ENCODE measurements at regions not wholly inside any gene's neighbourhood (a gene's known extent, or its start where the extent isn't known, plus 50 kb on each side); places are given as distances from the start of the nearest gene placed in this dataset.

DNA sequence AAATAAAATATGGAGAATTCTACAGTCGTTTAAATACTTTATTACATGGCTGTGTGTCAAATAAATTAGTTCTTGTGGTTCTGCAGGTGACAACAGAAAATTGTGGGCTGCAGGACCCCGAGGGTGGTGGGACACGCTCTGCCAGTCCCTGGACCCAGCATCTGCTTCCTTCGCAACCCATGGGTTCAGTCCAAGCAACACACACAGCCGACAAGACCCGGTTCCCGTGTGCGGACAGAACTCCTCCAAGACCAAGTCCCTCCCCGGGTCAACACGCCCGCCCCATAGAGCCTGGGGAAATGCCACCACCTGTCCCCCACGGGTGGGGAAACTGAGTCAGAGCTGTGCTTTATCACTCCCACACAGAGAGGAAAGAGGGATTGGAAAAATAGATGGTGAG, 238.9 kb downstream of the BRD1 start:
- Histone ChIP-seq H3K9me2 (replicated peaks; ENCODE audit: insufficient read depth, low read length) (no peaks in the 10 kb centered on the region), H3K4me3 (ENCODE audit: insufficient read depth, low read length, poor library complexity, severe bottlenecking) (no peak overlapping the region), H3K27ac (ENCODE audit: low read depth, low read length) (no peak overlapping the region), H3K36me3 (ENCODE audit: low read length) (no peaks in the 10 kb centered on the region), H3K4me2 (ENCODE audit: low read depth, low read length, poor library complexity, severe bottlenecking) (no peak overlapping the region), H4K20me1 (ENCODE audit: low read depth, low read length) (no peaks in the 10 kb centered on the region), H2AFZ (ENCODE audit: low read depth, low read length, severe bottlenecking) (no peak overlapping the region), H3K79me2 (ENCODE audit: insufficient read depth, low read length) (no peaks in the 10 kb centered on the region), H3K9me3 (ENCODE audit: insufficient read depth, low read length) (no peaks in the 10 kb centered on the region), H3F3A (ENCODE audit: insufficient read depth) (no peaks in the 10 kb centered on the region), H3K9ac (ENCODE audit: low read length) (no peak overlapping the region), H3K27me3 (ENCODE audit: low read length) (no peaks in the 10 kb centered on the region)
- TF ChIP-seq CTCF (IDR thresholded peaks at IDR 0.05; ENCODE audit: insufficient read depth, low read length, poor library complexity, severe bottlenecking) (no peak), EZH2phosphoT487 (conservative IDR thresholded peaks at IDR 0.05; ENCODE audit: low read length) (no peak)

DNA sequence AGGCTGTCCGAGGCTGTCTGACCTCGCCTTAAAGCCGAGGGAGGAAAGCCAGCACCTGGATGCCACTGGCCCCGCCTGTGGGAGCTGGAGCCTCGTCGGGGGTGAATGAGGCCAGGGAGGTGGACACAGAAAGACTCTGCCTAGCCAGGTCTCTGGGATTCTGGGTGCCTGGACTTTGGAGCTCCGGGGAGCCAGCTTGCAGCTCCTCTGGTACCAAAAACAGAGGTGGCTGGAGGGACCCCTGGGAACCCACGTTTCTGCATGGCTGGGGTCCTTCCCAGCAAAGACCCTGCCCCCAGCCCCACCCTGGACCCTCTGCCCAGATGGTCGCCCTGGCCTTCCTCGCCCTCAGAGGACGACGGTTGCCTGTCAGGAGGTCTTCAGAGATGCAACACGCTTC, 239.7 kb downstream of the BRD1 start:
- Histone ChIP-seq H3K36me3 (ENCODE audit: low read length) (no peaks in the 10 kb centered on the region), H3K9ac (ENCODE audit: low read length) (no peak overlapping the region), H3K27ac (ENCODE audit: low read depth, low read length) (no peak overlapping the region), H3K4me3 (ENCODE audit: insufficient read depth, low read length, poor library complexity, severe bottlenecking) (no peak overlapping the region), H3K9me2 (replicated peaks; ENCODE audit: insufficient read depth, low read length) (no peaks in the 10 kb centered on the region), H4K20me1 (ENCODE audit: low read depth, low read length) (no peaks in the 10 kb centered on the region), H3K4me2 (ENCODE audit: low read depth, low read length, poor library complexity, severe bottlenecking) (no peak overlapping the region), H3K27me3 (ENCODE audit: low read length) (no peaks in the 10 kb centered on the region), H3K79me2 (ENCODE audit: insufficient read depth, low read length) (no peaks in the 10 kb centered on the region), H3F3A (ENCODE audit: insufficient read depth) (no peaks in the 10 kb centered on the region), H3K9me3 (ENCODE audit: insufficient read depth, low read length) (no peaks in the 10 kb centered on the region), H2AFZ (ENCODE audit: low read depth, low read length, severe bottlenecking) (no peak overlapping the region)
- TF ChIP-seq EZH2phosphoT487 (conservative IDR thresholded peaks at IDR 0.05; ENCODE audit: low read length) (no peak), CTCF (IDR thresholded peaks at IDR 0.05; ENCODE audit: insufficient read depth, low read length, poor library complexity, severe bottlenecking) (no peak)

GRCh38 chr22:49587421-49587820, 240.3 kb downstream of the BRD1 start:
- no peak overlapping the region for H3K4me3 ChIP-seq (ENCODE audit: insufficient read depth, low read length, poor library complexity, severe bottlenecking)
- TF ChIP-seq CTCF (IDR thresholded peaks at IDR 0.05; ENCODE audit: insufficient read depth, low read length, poor library complexity, severe bottlenecking) (no peak), EZH2phosphoT487 (conservative IDR thresholded peaks at IDR 0.05; ENCODE audit: low read length) (no peak)
- no peak overlapping the region for H3K9ac ChIP-seq (ENCODE audit: low read length)
- H3K9me2 ChIP-seq (replicated peaks; ENCODE audit: insufficient read depth, low read length), result no peaks in the 10 kb centered on the region
- no peaks in the 10 kb centered on the region for H3K9me3 ChIP-seq (ENCODE audit: insufficient read depth, low read length)
- no peaks in the 10 kb centered on the region for H3K36me3 ChIP-seq (ENCODE audit: low read length)
- no peaks in the 10 kb centered on the region for H3K79me2 ChIP-seq (ENCODE audit: insufficient read depth, low read length)
- H3K27ac ChIP-seq (ENCODE audit: low read depth, low read length), result no peak overlapping the region
- H3F3A ChIP-seq (ENCODE audit: insufficient read depth), result no peaks in the 10 kb centered on the region
- H3K27me3 ChIP-seq (ENCODE audit: low read length), result no peaks in the 10 kb centered on the region
- no peak overlapping the region for H2AFZ ChIP-seq (ENCODE audit: low read depth, low read length, severe bottlenecking)
- no peaks in the 10 kb centered on the region for H4K20me1 ChIP-seq (ENCODE audit: low read depth, low read length)
- H3K4me2 ChIP-seq (ENCODE audit: low read depth, low read length, poor library complexity, severe bottlenecking), result no peak overlapping the region

DNA sequence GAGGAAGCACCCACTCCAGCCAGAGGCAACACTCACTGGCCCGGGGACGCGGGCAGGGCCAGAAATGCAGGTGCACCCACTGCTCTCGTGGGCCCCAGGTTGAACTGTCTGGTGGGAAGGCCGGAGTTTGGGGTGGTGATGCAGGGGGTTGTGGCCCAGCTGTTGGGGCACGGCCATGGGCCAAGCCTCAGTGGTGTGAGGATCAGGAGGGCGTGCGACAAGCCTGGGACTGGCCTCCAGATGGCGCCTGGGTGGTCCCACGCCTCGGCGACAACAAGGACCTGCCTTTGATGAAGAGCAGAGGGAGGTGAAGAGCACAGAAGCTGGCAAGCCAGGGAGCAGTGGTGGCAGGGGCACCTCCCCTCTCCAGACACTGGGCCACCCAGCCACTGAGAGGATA, 240.8 kb downstream of the BRD1 start:
- no peak overlapping the region for H3K27ac ChIP-seq (ENCODE audit: low read depth, low read length)
- H3F3A ChIP-seq (ENCODE audit: insufficient read depth), result no peaks in the 10 kb centered on the region
- H3K9ac ChIP-seq (ENCODE audit: low read length), result no peak overlapping the region
- H3K4me2 ChIP-seq (ENCODE audit: low read depth, low read length, poor library complexity, severe bottlenecking), result no peak overlapping the region
- no peaks in the 10 kb centered on the region for H3K36me3 ChIP-seq (ENCODE audit: low read length)
- no peak overlapping the region for H2AFZ ChIP-seq (ENCODE audit: low read depth, low read length, severe bottlenecking)
- no peaks in the 10 kb centered on the region for H3K79me2 ChIP-seq (ENCODE audit: insufficient read depth, low read length)
- H3K4me3 ChIP-seq (ENCODE audit: insufficient read depth, low read length, poor library complexity, severe bottlenecking), result no peak overlapping the region
- TF ChIP-seq EZH2phosphoT487 (conservative IDR thresholded peaks at IDR 0.05; ENCODE audit: low read length) (no peak), CTCF (IDR thresholded peaks at IDR 0.05; ENCODE audit: insufficient read depth, low read length, poor library complexity, severe bottlenecking) (no peak)
- no peaks in the 10 kb centered on the region for H3K27me3 ChIP-seq (ENCODE audit: low read length)
- no peaks in the 10 kb centered on the region for H3K9me3 ChIP-seq (ENCODE audit: insufficient read depth, low read length)
- H3K9me2 ChIP-seq (replicated peaks; ENCODE audit: insufficient read depth, low read length), result no peaks in the 10 kb centered on the region
- no peaks in the 10 kb centered on the region for H4K20me1 ChIP-seq (ENCODE audit: low read depth, low read length)
